OCI-LY1 (cell line): ENCODE measurements at regions not wholly inside any gene's neighbourhood (a gene's known extent, or its start where the extent isn't known, plus 50 kb on each side); places are given as distances from the start of the nearest gene placed in this dataset.
A peak's percentile ranks its signal among the peaks of the same experiment; 100 is the strongest.

Experiments
- H2AFZ ChIP-seq: fragments of 200-600 bp; sonication (generic), shearing (Covaris generic); 2 replicates; pipeline ENCODE4 v1.6.0; 2014; ENCODE audit warnings: antibody characterized with exemption, mild to moderate bottlenecking, low read length
- H3F3A ChIP-seq: fragments of 200-600 bp; sonication (generic), shearing (Covaris generic); 2 replicates; pipeline ENCODE4 v1.6.0; 2014; ENCODE audit warnings: mild to moderate bottlenecking, antibody characterized with exemption, low read length, moderate library complexity; ENCODE audit not compliant: insufficient read depth
- H3K27ac ChIP-seq: fragments of 200-600 bp; sonication (generic); 2 replicates; pipeline ENCODE4 v1.5.1; 2014; ENCODE audit warnings: low read length, mixed run types, mild to moderate bottlenecking, low read depth; ENCODE audit not compliant: poor library complexity, severe bottlenecking
- H3K27me3 ChIP-seq: fragments of 200-600 bp; sonication (generic); 2 replicates; pipeline ENCODE4 v1.6.0; 2014; ENCODE audit warnings: antibody characterized with exemption, mild to moderate bottlenecking, low read length, moderate library complexity; ENCODE audit not compliant: insufficient read depth
- H3K36me3 ChIP-seq: fragments of 200-600 bp; sonication (generic); 2 replicates; pipeline ENCODE4 v1.6.1; 2014; ENCODE audit warnings: mild to moderate bottlenecking, antibody characterized with exemption, low read length, moderate library complexity, mixed read lengths; ENCODE audit not compliant: insufficient read depth
- H3K4me1 ChIP-seq: fragments of 200-600 bp; sonication (generic); 2 replicates; pipeline ENCODE4 v1.5.1; 2014; ENCODE audit warnings: mild to moderate bottlenecking, low read length, moderate library complexity; ENCODE audit not compliant: insufficient read depth, severe bottlenecking
- H3K4me2 ChIP-seq: fragments of 200-600 bp; sonication (generic), shearing (Covaris generic); 2 replicates; pipeline ENCODE4 v1.6.1; 2014; ENCODE audit warnings: low read length
- H3K4me3 ChIP-seq: fragments of 200-600 bp; sonication (generic); 2 replicates; pipeline ENCODE4 v1.5.1; 2014; ENCODE audit warnings: low read length, low read depth, mild to moderate bottlenecking, mixed read lengths; ENCODE audit not compliant: poor library complexity, severe bottlenecking
- H3K79me2 ChIP-seq: fragments of 200-600 bp; shearing (Covaris generic); 2 replicates; pipeline ENCODE4 v1.6.1; 2016; ENCODE audit warnings: mixed run types, low read length, mixed read lengths; ENCODE audit not compliant: insufficient read depth
- H3K9ac ChIP-seq: fragments of 200-600 bp; sonication (generic), shearing (Covaris generic); 2 replicates; pipeline ENCODE4 v1.6.1; 2014; ENCODE audit warnings: mild to moderate bottlenecking, low read length, mixed read lengths
- H3K9me2 ChIP-seq: fragments of 200-600 bp; sonication (generic), shearing (Covaris generic); 2 replicates; pipeline ENCODE4 v1.6.1; 2014; ENCODE audit warnings: low read depth, mild to moderate bottlenecking, low read length, mixed read lengths
- H3K9me3 ChIP-seq: fragments of 200-600 bp; shearing (Covaris generic); 2 replicates; pipeline ENCODE4 v1.6.1; 2014; ENCODE audit warnings: low read length, mixed read lengths
- H4K20me1 ChIP-seq: fragments of 200-600 bp; sonication (generic), shearing (Covaris generic); 2 replicates; pipeline ENCODE4 v1.6.0; 2016; ENCODE audit warnings: mild to moderate bottlenecking, low read length; ENCODE audit not compliant: insufficient read depth
- CTCF ChIP-seq: fragments of 200-600 bp; sonication (generic), shearing (Covaris generic); IDR thresholded peaks from 2 replicates; pipeline ENCODE4 v1.5.1; 2017; ENCODE audit warnings: mild to moderate bottlenecking, antibody characterized with exemption, low read length, moderate library complexity, mixed read lengths
- EZH2 ChIP-seq: fragments of 200-600 bp; sonication (generic), shearing (Covaris generic); IDR thresholded peaks from 2 replicates; pipeline ENCODE4 v1.8.0; 2017; ENCODE audit warnings: borderline replicate concordance, mixed run types, mild to moderate bottlenecking, antibody characterized with exemption, low read length, moderate library complexity, mixed read lengths

- no peaks in the 10 kb centered on the region for H3K27me3 ChIP-seq
- H3K9me3 ChIP-seq = no peaks in the 10 kb centered on the region
- peaks cover 31% of the 10 kb centered on the region for H3K4me1 ChIP-seq
- no peak overlapping the region for H3K4me3 ChIP-seq
- H3K27ac ChIP-seq = peak overlapping the region; percentile 5
- no peak overlapping the region for H3K4me2 ChIP-seq
- no peaks in the 10 kb centered on the region for H3K79me2 ChIP-seq
- H2AFZ ChIP-seq = no peak overlapping the region
- H3F3A ChIP-seq = no peaks in the 10 kb centered on the region
- H4K20me1 ChIP-seq = no peaks in the 10 kb centered on the region
- TF ChIP-seq CTCF (no peak), EZH2 (no peak)
- no peaks in the 10 kb centered on the region for H3K9me2 ChIP-seq
- no peaks in the 10 kb centered on the region for H3K36me3 ChIP-seq
- H3K9ac ChIP-seq = no peak overlapping the region
Measured at GRCh38 chr20:53878262-53879047, 191.9 kb downstream of the BCAS1 start.

- Histone ChIP-seq H3K4me3 (no peak overlapping the region), H3K27ac (no peak overlapping the region), H3K4me2 (no peak overlapping the region), H3F3A (peaks cover 4% of the 10 kb centered on the region; the same call in 1 of the 2 replicates), H2AFZ (no peak overlapping the region), H3K9me3 (no peaks in the 10 kb centered on the region), H4K20me1 (no peaks in the 10 kb centered on the region), H3K9me2 (no peaks in the 10 kb centered on the region), H3K4me1 (peaks cover 46% of the 10 kb centered on the region), H3K79me2 (no peaks in the 10 kb centered on the region), H3K36me3 (no peaks in the 10 kb centered on the region), H3K9ac (no peak overlapping the region), H3K27me3 (no peaks in the 10 kb centered on the region)
- TF ChIP-seq EZH2 (no peak), CTCF (no peak)
Measured at GRCh38 chr20:53876956-53877355, 193.4 kb downstream of the BCAS1 start.

GRCh38 chr20:53876470-53876869 is 193.9 kb downstream of the BCAS1 start:
- Histone ChIP-seq H3K9ac (no peak overlapping the region), H3K9me3 (no peaks in the 10 kb centered on the region), H3K4me3 (no peak overlapping the region), H3K4me2 (no peak overlapping the region), H3K36me3 (no peaks in the 10 kb centered on the region), H3K27me3 (no peaks in the 10 kb centered on the region), H3K9me2 (no peaks in the 10 kb centered on the region), H3F3A (peaks cover 9% of the 10 kb centered on the region; the same call in 1 of the 2 replicates), H3K27ac (no peak overlapping the region), H3K4me1 (peaks cover 51% of the 10 kb centered on the region), H3K79me2 (no peaks in the 10 kb centered on the region), H2AFZ (no peak overlapping the region), H4K20me1 (no peaks in the 10 kb centered on the region)
- no peak for TF ChIP-seq EZH2
- TF ChIP-seq CTCF = no peak
